Spleen (tissue), 11 donors: ENCODE measurements at regions not wholly inside any gene's neighbourhood (a gene's known extent, or its start where the extent isn't known, plus 50 kb on each side); places are given as distances from the start of the nearest gene placed in this dataset.

Experiments used
- DNase-seq: peaks from one replicate; pipeline ENCODE4 v3.0.0-alpha.2; 2020
- H3K27ac ChIP-seq, 8 donors: fragments of 200-600 bp; sonication (generic) in 7 of 8; 1 replicate in 4 of 8; 2 replicates in 4 of 8; pipeline versions ENCODE4 v1.5.0 to v1.8.0; 2016 to 2021; ENCODE audit warnings: inconsistent platforms in 4 of 8, mild to moderate bottlenecking in 4 of 8, moderate library complexity in 1 of 8
- H3K27me3 ChIP-seq, 7 donors: fragments of 200-600 bp; sonication (generic) in 6 of 7; replicated peaks in 1 of 7; 1 replicate in 4 of 7; 2 replicates in 3 of 7; pipeline versions ENCODE4 v1.5.0 to v1.8.0; 2016 to 2021; ENCODE audit warnings: inconsistent platforms in 3 of 7, mild to moderate bottlenecking in 1 of 7
- H3K36me3 ChIP-seq, 6 donors: fragments of 200-600 bp; sonication (generic) in 5 of 6; 1 replicate in 4 of 6; 2 replicates in 2 of 6; pipeline versions ENCODE4 v1.5.0 to v1.8.0; 2016 to 2021; ENCODE audit warnings: inconsistent platforms in 2 of 6
- H3K4me1 ChIP-seq, 6 donors: fragments of 200-600 bp; sonication (generic) in 5 of 6; 1 replicate in 3 of 6; 2 replicates in 3 of 6; pipeline versions ENCODE4 v1.5.0 to v1.8.0; 2016 to 2021; ENCODE audit warnings: inconsistent platforms in 3 of 6
- H3K4me3 ChIP-seq, 8 donors: fragments of 200-600 bp; sonication (generic) in 7 of 8; 1 replicate in 4 of 8; 2 replicates in 4 of 8; pipeline versions ENCODE4 v1.5.0 to v1.8.0; 2016 to 2021; ENCODE audit warnings: inconsistent platforms in 4 of 8, mild to moderate bottlenecking in 4 of 8, moderate library complexity in 2 of 8
- H3K9me3 ChIP-seq, 8 donors: fragments of 200-600 bp; sonication (generic) in 7 of 8; 1 replicate in 4 of 8; 2 replicates in 4 of 8; pipeline versions ENCODE4 v1.5.0 to v1.8.0; 2016 to 2021; ENCODE audit warnings: inconsistent platforms in 4 of 8
- POLR2A ChIP-seq, 3 donors: fragments of 450-650 bp; IDR thresholded peaks; one replicate each; pipeline ENCODE4 v1.5.1; 2017; ENCODE audit warnings: antibody characterized with exemption in 3 of 3, mild to moderate bottlenecking in 1 of 3
- POLR2AphosphoS5 ChIP-seq, 3 donors: sonication (generic); formaldehyde crosslinking; IDR thresholded peaks; one replicate each; pipeline ENCODE4 v1.5.1; 2017; ENCODE audit warnings: antibody characterized with exemption in 3 of 3
- WGBS, 5 donors: extraction: QIAGEN DNeasy Blood & Tissue Kit in 3 of 5; methylation state at CpG; one replicate each; pipeline versions ENCODE4 v1.1.5 to v1.1.7; 2013 to 2018; 5-methylcytosine and 5-hydroxymethylcytosine counted together
- intact Hi-C: fragments of 100-400 bp; cut with DNase I; formaldehyde crosslinking; loops from one replicate; pipeline ENCODE4 v1.15.0; 2023; ENCODE audit warnings: low total_unique reads
- TF ChIP-seq, protein P1 (sequence below), 11 experiments: fragments of 200-600 bp in 7 of 11; fragments of 450-650 bp in 4 of 11; sonication (generic) in 4 of 11; IDR thresholded peaks in 8 of 11; conservative IDR thresholded peaks in 3 of 11; 1 replicate in 7 of 11; 2 replicates in 4 of 11; pipeline versions ENCODE4 v1.4.0 to v1.8.0; 2016 to 2021; ENCODE audit warnings: antibody characterized with exemption in 11 of 11, inconsistent platforms in 4 of 11, mild to moderate bottlenecking in 1 of 11
- donor health status: healthy with polysubstance abuse.
- donor health status: DM: no; HTN: no; CAD: no; lungs with moderate emphysema.
- donor health status: DM: no; HTN: no; CAD: no.
- donor health status: Bipolar disorder and iron deficiency.
- donor health status: healthy.
- donor health status: DM: no; HTN: no; CAD: no.
- donor health status: DM: yes; HTN: yes; CAD: no.

DNA sequence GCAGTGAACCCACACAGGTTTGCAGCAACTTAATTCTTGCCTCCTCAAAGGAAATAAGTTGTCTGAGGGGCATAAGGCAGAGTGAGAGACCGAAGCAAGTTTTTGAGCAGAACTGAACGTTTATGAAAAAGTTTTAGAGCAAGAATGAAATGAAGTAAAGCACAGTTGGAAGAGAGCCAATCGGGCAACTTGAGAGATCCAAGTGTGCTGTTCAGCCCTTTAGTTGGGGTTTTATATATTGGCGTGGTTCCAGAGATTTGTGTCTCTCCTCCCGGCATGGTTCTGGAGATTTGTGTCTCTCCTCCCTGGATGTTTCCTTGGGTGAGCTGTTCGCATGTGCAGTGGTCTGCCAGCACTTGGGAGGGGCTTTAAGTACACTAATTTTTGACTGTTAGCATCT is 141.4 kb upstream of the DGKB start:
- DNase-seq = no peak
- no peak for TF ChIP-seq POLR2A (IDR thresholded peaks at IDR 0.05)
- TF ChIP-seq POLR2AphosphoS5 (IDR thresholded peaks at IDR 0.05) = no peak
- TF ChIP-seq, protein P1, sequence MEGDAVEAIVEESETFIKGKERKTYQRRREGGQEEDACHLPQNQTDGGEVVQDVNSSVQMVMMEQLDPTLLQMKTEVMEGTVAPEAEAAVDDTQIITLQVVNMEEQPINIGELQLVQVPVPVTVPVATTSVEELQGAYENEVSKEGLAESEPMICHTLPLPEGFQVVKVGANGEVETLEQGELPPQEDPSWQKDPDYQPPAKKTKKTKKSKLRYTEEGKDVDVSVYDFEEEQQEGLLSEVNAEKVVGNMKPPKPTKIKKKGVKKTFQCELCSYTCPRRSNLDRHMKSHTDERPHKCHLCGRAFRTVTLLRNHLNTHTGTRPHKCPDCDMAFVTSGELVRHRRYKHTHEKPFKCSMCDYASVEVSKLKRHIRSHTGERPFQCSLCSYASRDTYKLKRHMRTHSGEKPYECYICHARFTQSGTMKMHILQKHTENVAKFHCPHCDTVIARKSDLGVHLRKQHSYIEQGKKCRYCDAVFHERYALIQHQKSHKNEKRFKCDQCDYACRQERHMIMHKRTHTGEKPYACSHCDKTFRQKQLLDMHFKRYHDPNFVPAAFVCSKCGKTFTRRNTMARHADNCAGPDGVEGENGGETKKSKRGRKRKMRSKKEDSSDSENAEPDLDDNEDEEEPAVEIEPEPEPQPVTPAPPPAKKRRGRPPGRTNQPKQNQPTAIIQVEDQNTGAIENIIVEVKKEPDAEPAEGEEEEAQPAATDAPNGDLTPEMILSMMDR (IDR thresholded peaks at IDR 0.05 in 8 of 11, conservative IDR thresholded peaks at IDR 0.05 in 3 of 11) = no peak
- Histone ChIP-seq H3K4me1 (no peaks in the 10 kb centered on the region), H3K9me3 (no peaks in the 10 kb centered on the region), H3K36me3 (no peaks in the 10 kb centered on the region), H3K27me3 (no peaks in the 10 kb centered on the region), H3K27ac (no peak overlapping the region), H3K4me3 (no peak overlapping the region)
- intact Hi-C loops = no loop called here
- 56 to 86% (median 72%) methylated on average over 6 of the region's 6 CpGs for WGBS, 5 donors

GRCh38 chr7:15042285-15043065 is 139.9 kb upstream of the DGKB start:
- no peaks in the 10 kb centered on the region for H3K4me1 ChIP-seq
- H3K9me3 ChIP-seq = no peaks in the 10 kb centered on the region
- WGBS, 5 donors = 34 to 72% (median 39%) methylated on average over 1 of the region's 1 CpG
- H3K4me3 ChIP-seq = no peak overlapping the region
- DNase-seq = no peak
- no peak for TF ChIP-seq POLR2A (IDR thresholded peaks at IDR 0.05)
- TF ChIP-seq, protein P1 (IDR thresholded peaks at IDR 0.05 in 8 of 11, conservative IDR thresholded peaks at IDR 0.05 in 3 of 11) = no peak
- TF ChIP-seq POLR2AphosphoS5 (IDR thresholded peaks at IDR 0.05) = no peak
- H3K36me3 ChIP-seq = no peaks in the 10 kb centered on the region
- intact Hi-C loops = no loop called here
- no peak overlapping the region for H3K27ac ChIP-seq
- H3K27me3 ChIP-seq = no peaks in the 10 kb centered on the region

DNA sequence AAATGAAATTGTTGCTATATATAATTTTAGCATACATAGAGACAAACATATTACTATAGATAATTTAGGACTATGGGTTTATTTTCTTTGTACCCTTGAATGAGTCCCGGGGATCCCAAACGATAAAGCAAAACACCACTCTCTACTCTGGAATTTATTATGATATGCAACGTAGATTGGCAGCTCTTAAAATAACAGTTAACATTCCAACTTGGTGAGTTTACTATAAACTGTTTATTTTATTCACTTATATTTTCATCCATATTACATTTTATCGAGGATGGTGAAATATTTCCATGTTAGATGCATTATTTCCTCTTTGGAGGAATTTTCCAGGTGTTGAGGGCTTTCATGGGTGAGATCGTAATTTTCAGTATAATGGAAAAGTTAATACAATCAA is 138.7 kb upstream of the DGKB start:
- Histone ChIP-seq H3K27me3 (no peaks in the 10 kb centered on the region), H3K4me1 (no peaks in the 10 kb centered on the region), H3K36me3 (no peaks in the 10 kb centered on the region), H3K4me3 (no peak overlapping the region), H3K27ac (no peak overlapping the region), H3K9me3 (no peaks in the 10 kb centered on the region)
- intact Hi-C loops = no loop called here
- TF ChIP-seq POLR2AphosphoS5 (IDR thresholded peaks at IDR 0.05) = no peak
- TF ChIP-seq POLR2A (IDR thresholded peaks at IDR 0.05) = no peak
- TF ChIP-seq, protein P1 (IDR thresholded peaks at IDR 0.05 in 8 of 11, conservative IDR thresholded peaks at IDR 0.05 in 3 of 11) = no peak
- DNase-seq = no peak
- WGBS, 5 donors = 68 to 86% (median 78%) methylated on average over 5 of the region's 5 CpGs

- 89 to 94% (median 91%) methylated on average over 2 of the region's 2 CpGs for WGBS, 5 donors
- Histone ChIP-seq H3K4me3 (no peak overlapping the region), H3K4me1 (no peaks in the 10 kb centered on the region), H3K9me3 (no peaks in the 10 kb centered on the region), H3K27ac (no peak overlapping the region), H3K36me3 (no peaks in the 10 kb centered on the region), H3K27me3 (no peaks in the 10 kb centered on the region)
- no peak for DNase-seq
- intact Hi-C loops = no loop called here
- TF ChIP-seq, protein P1 (IDR thresholded peaks at IDR 0.05 in 8 of 11, conservative IDR thresholded peaks at IDR 0.05 in 3 of 11) = no peak
- no peak for TF ChIP-seq POLR2A (IDR thresholded peaks at IDR 0.05)
- no peak for TF ChIP-seq POLR2AphosphoS5 (IDR thresholded peaks at IDR 0.05)
Measured at GRCh38 chr7:15035814-15036213, 133.3 kb upstream of the DGKB start.
